ENCODE measurements at regions not wholly inside any gene's neighbourhood (a gene's known extent, or its start where the extent isn't known, plus 50 kb on each side); places are given as distances from the start of the nearest gene placed in this dataset.

GRCh38 chr5:4246447-4246846, 650.8 kb downstream of the IRX1 start:
- FAIRE-seq: no peak
- DNase-seq (ENCODE audit: insufficient read length, low spot score): no peak

GRCh38 chr5:4250254-4250653, 654.6 kb downstream of the IRX1 start:
- DNase-seq (ENCODE audit: insufficient read length, low spot score) (no peak), FAIRE-seq (no peak)

- DNase-seq (ENCODE audit: insufficient read length, low spot score): no peak
- FAIRE-seq: no peak
These were observed 656.8 kb downstream of the IRX1 start for GRCh38 chr5:4252385-4252784.

GRCh38 chr5:4254736-4255135, 659.1 kb downstream of the IRX1 start:
- FAIRE-seq (no peak), DNase-seq (ENCODE audit: insufficient read length, low spot score) (no peak)

- no peak for FAIRE-seq
These were observed 659.8 kb downstream of the IRX1 start for GRCh38 chr5:4255441-4255840.

GRCh38 chr5:4258170-4258569, 662.5 kb downstream of the IRX1 start:
- no peak for FAIRE-seq
- no peak for DNase-seq (ENCODE audit: insufficient read length, low spot score)

More at GRCh38 chr5:4255441-4255840, 659.8 kb downstream of the IRX1 start:
- no peak for DNase-seq (ENCODE audit: insufficient read length, low spot score)

- DNase-seq (ENCODE audit: insufficient read length, low spot score) (no peak), FAIRE-seq (no peak)
These were observed 675.6 kb downstream of the IRX1 start for GRCh38 chr5:4271193-4271592.

- DNase-seq (ENCODE audit: insufficient read length, low spot score) (no peak), FAIRE-seq (no peak)
These were observed 679.6 kb downstream of the IRX1 start for GRCh38 chr5:4275232-4275631.

- FAIRE-seq: no peak
- no peak for DNase-seq (ENCODE audit: insufficient read length, low spot score)
These were observed 699.2 kb downstream of the IRX1 start for GRCh38 chr5:4294878-4295277.

- DNase-seq (ENCODE audit: insufficient read length, low spot score) (no peak), FAIRE-seq (no peak)
These were observed 700.2 kb downstream of the IRX1 start for GRCh38 chr5:4295663-4296339.

GRCh38 chr5:4306057-4306456, 710.4 kb downstream of the IRX1 start:
- DNase-seq (ENCODE audit: insufficient read length, low spot score): no peak
- no peak for FAIRE-seq

- no peak for DNase-seq (ENCODE audit: insufficient read length, low spot score)
- FAIRE-seq: peak; percentile 9
These were observed 713.4 kb downstream of the IRX1 start for GRCh38 chr5:4309026-4309425.

GRCh38 chr5:4313138-4313537, 717.5 kb downstream of the IRX1 start:
- no peak for DNase-seq (ENCODE audit: insufficient read length, low spot score)
- no peak for FAIRE-seq

GRCh38 chr5:4319478-4320128, 724.0 kb downstream of the IRX1 start:
- DNase-seq (ENCODE audit: insufficient read length, low spot score): no peak
- no peak for FAIRE-seq

GRCh38 chr5:4330327-4330726, 734.7 kb downstream of the IRX1 start:
- DNase-seq (ENCODE audit: insufficient read length, low spot score) (no peak), FAIRE-seq (no peak)

- FAIRE-seq: peak; percentile 88
These were observed 739.4 kb downstream of the IRX1 start for GRCh38 chr5:4335078-4335477.

GRCh38 chr5:4337519-4337918, 741.9 kb downstream of the IRX1 start:
- DNase-seq (ENCODE audit: insufficient read length, low spot score): no peak
- no peak for FAIRE-seq

More at GRCh38 chr5:4335078-4335477, 739.4 kb downstream of the IRX1 start:
- DNase-seq (ENCODE audit: insufficient read length, low spot score): no peak

GRCh38 chr5:4339949-4340348, 744.3 kb downstream of the IRX1 start:
- DNase-seq (ENCODE audit: insufficient read length, low spot score) (no peak), FAIRE-seq (no peak)

GRCh38 chr5:4345850-4346249, 750.2 kb downstream of the IRX1 start:
- no peak for FAIRE-seq
- DNase-seq (ENCODE audit: insufficient read length, low spot score): no peak

GRCh38 chr5:4348423-4348822, 752.8 kb downstream of the IRX1 start:
- no peak for FAIRE-seq
- no peak for DNase-seq (ENCODE audit: insufficient read length, low spot score)

GRCh38 chr5:4348919-4349318, 753.3 kb downstream of the IRX1 start:
- FAIRE-seq: no peak
- no peak for DNase-seq (ENCODE audit: insufficient read length, low spot score)

- FAIRE-seq: no peak
These were observed 760.6 kb downstream of the IRX1 start for GRCh38 chr5:4356201-4356600.

More at GRCh38 chr5:4356201-4356600, 760.6 kb downstream of the IRX1 start:
- DNase-seq (ENCODE audit: insufficient read length, low spot score): no peak

Data from HTR-8/SVneo (cell line).